Neural cell (in vitro differentiated cells): ENCODE measurements at regions not wholly inside any gene's neighbourhood (a gene's known extent, or its start where the extent isn't known, plus 50 kb on each side); places are given as distances from the start of the nearest gene placed in this dataset.

ENCODE experiments used
- H2AFZ ChIP-seq: fragments of 200-600, 300-800 bp; sonication (generic), shearing (Covaris generic); 2 replicates; pipeline ENCODE4 v1.6.0; 2014; ENCODE audit warnings: low read depth, mild to moderate bottlenecking, antibody characterized with exemption, low read length, moderate library complexity
- H3F3A ChIP-seq: fragments of 200-600 bp; shearing (Covaris generic); 2 replicates; pipeline ENCODE4 v1.6.1; 2016; ENCODE audit warnings: mild to moderate bottlenecking, moderate library complexity, mixed read lengths, antibody characterized with exemption, low read length; ENCODE audit not compliant: insufficient read depth, poor library complexity, severe bottlenecking
- H3K27ac ChIP-seq: fragments of 200-600, 300-800 bp; sonication (generic), shearing (Covaris generic); 2 replicates; pipeline ENCODE4 v1.5.1; 2014; ENCODE audit warnings: mild to moderate bottlenecking, low read length, moderate library complexity
- H3K27me3 ChIP-seq: fragments of 300-800, 200-600 bp; sonication (generic), shearing (Covaris generic); 2 replicates; pipeline ENCODE4 v1.6.0; 2014; ENCODE audit warnings: mild to moderate bottlenecking, low read depth, low read length, moderate library complexity; ENCODE audit not compliant: insufficient read depth
- H3K36me3 ChIP-seq: fragments of 300-800, 200-600 bp; sonication (generic), shearing (Covaris generic); 2 replicates; pipeline ENCODE4 v1.5.1; 2014; ENCODE audit warnings: mild to moderate bottlenecking, antibody characterized with exemption, low read length, moderate library complexity; ENCODE audit not compliant: insufficient read depth
- H3K4me2 ChIP-seq: fragments of 300-800, 200-600 bp; sonication (generic), shearing (Covaris generic); 2 replicates; pipeline ENCODE4 v1.6.0; 2014; ENCODE audit warnings: mild to moderate bottlenecking, low read length
- H3K4me3 ChIP-seq: fragments of 300-800, 200-600 bp; sonication (generic), shearing (Covaris generic); 2 replicates; pipeline ENCODE4 v1.5.1; 2014; ENCODE audit warnings: mild to moderate bottlenecking, low read length, moderate library complexity
- H3K79me2 ChIP-seq: fragments of 200-600 bp; shearing (Covaris generic); replicated peaks from 2 replicates; pipeline ENCODE4 v1.6.0; 2014; ENCODE audit warnings: mild to moderate bottlenecking, low read length, moderate library complexity; ENCODE audit not compliant: insufficient read depth
- H3K9ac ChIP-seq: fragments of 300-800, 200-600 bp; sonication (generic), shearing (Covaris generic); 2 replicates; pipeline ENCODE4 v1.6.1; 2016; ENCODE audit warnings: mild to moderate bottlenecking, low read length, mixed read lengths
- H3K9me2 ChIP-seq: fragments of 200-600 bp; shearing (Covaris generic); 2 replicates; pipeline ENCODE4 v1.6.1; 2016; ENCODE audit warnings: mild to moderate bottlenecking, low read length, mixed read lengths; ENCODE audit not compliant: insufficient read depth
- H3K9me3 ChIP-seq: fragments of 200-600, 300-800 bp; sonication (generic), shearing (Covaris generic); 2 replicates; pipeline ENCODE4 v1.6.1; 2016; ENCODE audit warnings: mild to moderate bottlenecking, mixed run types, low read length, moderate library complexity, mixed read lengths
- H4K20me1 ChIP-seq: fragments of 200-600 bp; shearing (Covaris generic); 2 replicates; pipeline ENCODE4 v1.6.1; 2016; ENCODE audit warnings: mild to moderate bottlenecking, mixed run types; ENCODE audit not compliant: insufficient read depth
- EP300 ChIP-seq: fragments of 450-650 bp; conservative IDR thresholded peaks from 2 replicates; pipeline ENCODE4 v1.6.1; 2014; ENCODE audit warnings: antibody characterized with exemption, mild to moderate bottlenecking, moderate library complexity; ENCODE audit not compliant: poor library complexity, severe bottlenecking
- EZH2 ChIP-seq: fragments of 200-600, 300-800 bp; shearing (Covaris generic), sonication (generic); IDR thresholded peaks from 2 replicates; pipeline ENCODE4 v1.6.1; 2014; ENCODE audit warnings: antibody characterized with exemption, low read length, borderline replicate concordance, mild to moderate bottlenecking; ENCODE audit not compliant: insufficient read depth, poor library complexity, severe bottlenecking
- MXI1 ChIP-seq: fragments of 450-650 bp; conservative IDR thresholded peaks from 2 replicates; pipeline ENCODE4 v1.6.1; 2014; ENCODE audit warnings: antibody characterized with exemption, mild to moderate bottlenecking; ENCODE audit not compliant: poor library complexity, severe bottlenecking
- POLR2AphosphoS5 ChIP-seq: IDR thresholded peaks from 2 replicates; pipeline ENCODE4 v1.6.1; 2012
- RAD21 ChIP-seq: fragments of 450-650 bp; conservative IDR thresholded peaks from 2 replicates; pipeline ENCODE4 v1.6.1; 2014; ENCODE audit warnings: antibody characterized with exemption, mild to moderate bottlenecking, moderate library complexity
- SMC3 ChIP-seq: fragments of 450-650 bp; conservative IDR thresholded peaks from 2 replicates; pipeline ENCODE4 v1.6.1; 2014; ENCODE audit warnings: antibody characterized with exemption, mild to moderate bottlenecking, moderate library complexity; ENCODE audit not compliant: poor library complexity
- TAF1 ChIP-seq: IDR thresholded peaks from 2 replicates; pipeline ENCODE4 v1.6.1; 2012; ENCODE audit warnings: low read depth
- TF ChIP-seq, protein P1 (sequence below): fragments of 450-650 bp; IDR thresholded peaks from 2 replicates; pipeline ENCODE4 v1.5.1; 2014; ENCODE audit warnings: antibody characterized with exemption, mild to moderate bottlenecking, moderate library complexity; ENCODE audit not compliant: poor library complexity, severe bottlenecking
- TF ChIP-seq, protein P2 (sequence below): IDR thresholded peaks from 2 replicates; pipeline ENCODE4 v1.6.1; 2012; ENCODE audit warnings: borderline replicate concordance

DNA sequence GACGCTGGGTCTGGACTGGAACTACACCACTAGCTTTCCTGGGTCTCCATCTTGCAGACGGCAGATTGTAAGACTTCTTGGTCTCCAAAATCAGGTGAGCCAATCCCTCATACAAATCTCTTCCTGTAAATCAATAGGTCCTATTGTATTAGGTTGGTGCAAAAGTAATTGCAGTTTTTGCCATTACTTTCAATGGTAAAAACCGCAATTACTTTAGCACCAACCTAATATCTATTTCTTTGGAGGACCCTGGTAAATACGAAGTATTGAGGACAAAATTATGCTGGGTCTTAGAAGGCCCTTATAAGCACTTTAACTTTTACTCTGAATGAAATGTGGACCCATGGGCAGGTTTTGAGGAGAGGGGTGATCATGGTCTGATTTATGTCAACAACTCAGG lies 330.6 kb upstream of the C16orf82 start:
- H3K27ac ChIP-seq, result no peak overlapping the region
- no peak overlapping the region for H3K4me3 ChIP-seq

GRCh38 chr16:26740771-26741170 lies 326.0 kb upstream of the C16orf82 start:
- Histone ChIP-seq H3K36me3 (no peaks in the 10 kb centered on the region), H4K20me1 (no peaks in the 10 kb centered on the region), H3K4me3 (no peak overlapping the region), H3K9me2 (no peaks in the 10 kb centered on the region), H3K4me2 (no peak overlapping the region), H3K9ac (no peak overlapping the region), H3K9me3 (no peaks in the 10 kb centered on the region), H3K79me2 (no peaks in the 10 kb centered on the region), H3K27me3 (no peaks in the 10 kb centered on the region), H2AFZ (no peak overlapping the region), H3F3A (no peaks in the 10 kb centered on the region), H3K27ac (no peak overlapping the region)
- TF ChIP-seq, protein P1, sequence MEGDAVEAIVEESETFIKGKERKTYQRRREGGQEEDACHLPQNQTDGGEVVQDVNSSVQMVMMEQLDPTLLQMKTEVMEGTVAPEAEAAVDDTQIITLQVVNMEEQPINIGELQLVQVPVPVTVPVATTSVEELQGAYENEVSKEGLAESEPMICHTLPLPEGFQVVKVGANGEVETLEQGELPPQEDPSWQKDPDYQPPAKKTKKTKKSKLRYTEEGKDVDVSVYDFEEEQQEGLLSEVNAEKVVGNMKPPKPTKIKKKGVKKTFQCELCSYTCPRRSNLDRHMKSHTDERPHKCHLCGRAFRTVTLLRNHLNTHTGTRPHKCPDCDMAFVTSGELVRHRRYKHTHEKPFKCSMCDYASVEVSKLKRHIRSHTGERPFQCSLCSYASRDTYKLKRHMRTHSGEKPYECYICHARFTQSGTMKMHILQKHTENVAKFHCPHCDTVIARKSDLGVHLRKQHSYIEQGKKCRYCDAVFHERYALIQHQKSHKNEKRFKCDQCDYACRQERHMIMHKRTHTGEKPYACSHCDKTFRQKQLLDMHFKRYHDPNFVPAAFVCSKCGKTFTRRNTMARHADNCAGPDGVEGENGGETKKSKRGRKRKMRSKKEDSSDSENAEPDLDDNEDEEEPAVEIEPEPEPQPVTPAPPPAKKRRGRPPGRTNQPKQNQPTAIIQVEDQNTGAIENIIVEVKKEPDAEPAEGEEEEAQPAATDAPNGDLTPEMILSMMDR, result no peak
- TF ChIP-seq EZH2, result no peak

More for the DNA sequence above, 330.6 kb upstream of the C16orf82 start:
- no peaks in the 10 kb centered on the region for H3F3A ChIP-seq
- no peak overlapping the region for H3K9ac ChIP-seq
- H3K4me2 ChIP-seq, result no peak overlapping the region
- H3K36me3 ChIP-seq, result no peaks in the 10 kb centered on the region
- no peaks in the 10 kb centered on the region for H3K9me2 ChIP-seq
- TF ChIP-seq EZH2 (no peak), MXI1 (no peak), TAF1 (no peak), EP300 (no peak), SMC3 (no peak), RAD21 (no peak), POLR2AphosphoS5 (no peak)
- TF ChIP-seq, protein P2, sequence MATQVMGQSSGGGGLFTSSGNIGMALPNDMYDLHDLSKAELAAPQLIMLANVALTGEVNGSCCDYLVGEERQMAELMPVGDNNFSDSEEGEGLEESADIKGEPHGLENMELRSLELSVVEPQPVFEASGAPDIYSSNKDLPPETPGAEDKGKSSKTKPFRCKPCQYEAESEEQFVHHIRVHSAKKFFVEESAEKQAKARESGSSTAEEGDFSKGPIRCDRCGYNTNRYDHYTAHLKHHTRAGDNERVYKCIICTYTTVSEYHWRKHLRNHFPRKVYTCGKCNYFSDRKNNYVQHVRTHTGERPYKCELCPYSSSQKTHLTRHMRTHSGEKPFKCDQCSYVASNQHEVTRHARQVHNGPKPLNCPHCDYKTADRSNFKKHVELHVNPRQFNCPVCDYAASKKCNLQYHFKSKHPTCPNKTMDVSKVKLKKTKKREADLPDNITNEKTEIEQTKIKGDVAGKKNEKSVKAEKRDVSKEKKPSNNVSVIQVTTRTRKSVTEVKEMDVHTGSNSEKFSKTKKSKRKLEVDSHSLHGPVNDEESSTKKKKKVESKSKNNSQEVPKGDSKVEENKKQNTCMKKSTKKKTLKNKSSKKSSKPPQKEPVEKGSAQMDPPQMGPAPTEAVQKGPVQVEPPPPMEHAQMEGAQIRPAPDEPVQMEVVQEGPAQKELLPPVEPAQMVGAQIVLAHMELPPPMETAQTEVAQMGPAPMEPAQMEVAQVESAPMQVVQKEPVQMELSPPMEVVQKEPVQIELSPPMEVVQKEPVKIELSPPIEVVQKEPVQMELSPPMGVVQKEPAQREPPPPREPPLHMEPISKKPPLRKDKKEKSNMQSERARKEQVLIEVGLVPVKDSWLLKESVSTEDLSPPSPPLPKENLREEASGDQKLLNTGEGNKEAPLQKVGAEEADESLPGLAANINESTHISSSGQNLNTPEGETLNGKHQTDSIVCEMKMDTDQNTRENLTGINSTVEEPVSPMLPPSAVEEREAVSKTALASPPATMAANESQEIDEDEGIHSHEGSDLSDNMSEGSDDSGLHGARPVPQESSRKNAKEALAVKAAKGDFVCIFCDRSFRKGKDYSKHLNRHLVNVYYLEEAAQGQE, result no peak
- TF ChIP-seq, protein P1, result no peak
- H3K9me3 ChIP-seq, result no peaks in the 10 kb centered on the region
- H3K27me3 ChIP-seq, result no peaks in the 10 kb centered on the region
- H2AFZ ChIP-seq, result no peak overlapping the region
- H3K79me2 ChIP-seq, result no peaks in the 10 kb centered on the region
- no peaks in the 10 kb centered on the region for H4K20me1 ChIP-seq
